Smooth muscle cell (in vitro differentiated cells): ENCODE measurements at regions not wholly inside any gene's neighbourhood (a gene's known extent, or its start where the extent isn't known, plus 50 kb on each side); places are given as distances from the start of the nearest gene placed in this dataset.

Experiments used
- DNase-seq: peaks from one replicate; lab custom pipeline; 2025; ENCODE audit not compliant: unreplicated experiment; lab: John Stamatoyannopoulos, UW
- H2AFZ ChIP-seq: fragments of 200-600 bp; sonication (generic); 2 replicates; pipeline ENCODE4 v1.6.0; 2016; ENCODE audit warnings: antibody characterized with exemption, low read depth, mild to moderate bottlenecking
- H3F3A ChIP-seq: fragments of 200-600 bp; sonication (generic); 2 replicates; pipeline ENCODE4 v1.6.0; 2017; ENCODE audit warnings: antibody characterized with exemption, low read depth
- H3K27ac ChIP-seq: fragments of 200-600 bp; sonication (generic); 2 replicates; pipeline ENCODE4 v1.5.1; 2016; ENCODE audit warnings: low read depth, mild to moderate bottlenecking
- H3K27me3 ChIP-seq: fragments of 200-600 bp; sonication (generic); 2 replicates; pipeline ENCODE4 v1.6.1; 2016; ENCODE audit warnings: low read depth, mild to moderate bottlenecking
- H3K36me3 ChIP-seq: fragments of 200-600 bp; sonication (generic); 2 replicates; pipeline ENCODE4 v1.5.1; 2016; ENCODE audit warnings: low read depth
- H3K4me1 ChIP-seq: fragments of 200-600 bp; sonication (generic); 2 replicates; pipeline ENCODE4 v1.5.1; 2016; ENCODE audit warnings: low read depth
- H3K4me2 ChIP-seq: fragments of 200-600 bp; sonication (generic); 2 replicates; pipeline ENCODE4 v1.6.0; 2016; ENCODE audit warnings: mild to moderate bottlenecking
- H3K4me3 ChIP-seq: fragments of 200-600 bp; sonication (generic); 2 replicates; pipeline ENCODE4 v1.5.1; 2016; ENCODE audit warnings: mild to moderate bottlenecking
- H3K79me2 ChIP-seq: fragments of 200-600 bp; sonication (generic); 2 replicates; pipeline ENCODE4 v1.6.0; 2016; ENCODE audit warnings: low read depth, mild to moderate bottlenecking
- H3K9ac ChIP-seq: fragments of 200-600 bp; sonication (generic); 2 replicates; pipeline ENCODE4 v1.6.0; 2016; ENCODE audit warnings: low read depth
- H3K9me3 ChIP-seq: fragments of 200-600 bp; sonication (generic); replicated peaks from 2 replicates; pipeline ENCODE4 v1.5.1; 2016; ENCODE audit warnings: low read depth
- H4K20me1 ChIP-seq: fragments of 200-600 bp; sonication (generic); 2 replicates; pipeline ENCODE4 v1.6.0; 2016; ENCODE audit warnings: low read depth
- CTCF ChIP-seq: fragments of 200-600 bp; sonication (generic); IDR thresholded peaks from 2 replicates; pipeline ENCODE4 v1.5.1; 2017; ENCODE audit warnings: borderline replicate concordance, mild to moderate bottlenecking, antibody characterized with exemption; ENCODE audit not compliant: insufficient read depth, poor library complexity, severe bottlenecking
- WGBS: methylation state at CpG from one replicate; pipeline ENCODE4 v1.1.7; 2016; ENCODE audit warnings: low lambda C conversion rate; 5-methylcytosine and 5-hydroxymethylcytosine counted together

- Histone ChIP-seq H3K36me3 (no peaks in the 10 kb centered on the region), H3K4me1 (no peaks in the 10 kb centered on the region), H3K4me2 (no peak overlapping the region), H3K27me3 (no peaks in the 10 kb centered on the region), H3F3A (no peaks in the 10 kb centered on the region), H3K9ac (no peak overlapping the region), H4K20me1 (no peaks in the 10 kb centered on the region), H2AFZ (no peak overlapping the region), H3K4me3 (no peak overlapping the region), H3K79me2 (no peaks in the 10 kb centered on the region), H3K27ac (no peak overlapping the region), H3K9me3 (no peaks in the 10 kb centered on the region)
- TF ChIP-seq CTCF, result no peak
- WGBS, result 25% methylated on average over 1 of the region's 1 CpG
- DNase-seq, result no peak
These were observed 253.9 kb downstream of the IL15 start for GRCh38 chr4:141890279-141890678.

GRCh38 chr4:141891260-141892120 lies 255.1 kb downstream of the IL15 start:
- Histone ChIP-seq H3F3A (no peaks in the 10 kb centered on the region), H3K9ac (no peak overlapping the region), H2AFZ (no peak overlapping the region), H3K36me3 (no peaks in the 10 kb centered on the region), H3K4me1 (no peaks in the 10 kb centered on the region), H3K79me2 (no peaks in the 10 kb centered on the region), H3K27me3 (no peaks in the 10 kb centered on the region), H3K4me3 (no peak overlapping the region), H3K27ac (no peak overlapping the region), H4K20me1 (no peaks in the 10 kb centered on the region), H3K4me2 (no peak overlapping the region), H3K9me3 (no peaks in the 10 kb centered on the region)
- no peak for TF ChIP-seq CTCF
- 82% methylated on average over 7 of the region's 7 CpGs for WGBS
- no peak for DNase-seq

GRCh38 chr4:141896687-141897086 lies 260.3 kb downstream of the IL15 start:
- no peak overlapping the region for H3K27ac ChIP-seq
- WGBS, result 95% methylated on average over 3 of the region's 3 CpGs
- no peaks in the 10 kb centered on the region for H3K79me2 ChIP-seq
- H3K4me1 ChIP-seq, result no peaks in the 10 kb centered on the region
- H3K36me3 ChIP-seq, result no peaks in the 10 kb centered on the region
- TF ChIP-seq CTCF, result no peak
- no peak overlapping the region for H3K4me3 ChIP-seq
- no peak overlapping the region for H3K9ac ChIP-seq
- no peaks in the 10 kb centered on the region for H3K27me3 ChIP-seq
- H3K9me3 ChIP-seq, result no peaks in the 10 kb centered on the region
- no peak overlapping the region for H3K4me2 ChIP-seq
- no peak for DNase-seq
- H4K20me1 ChIP-seq, result no peaks in the 10 kb centered on the region
- no peak overlapping the region for H2AFZ ChIP-seq
- no peaks in the 10 kb centered on the region for H3F3A ChIP-seq

- no peak overlapping the region for H3K4me2 ChIP-seq
- no peak for TF ChIP-seq CTCF
- 83% methylated on average over 2 of the region's 2 CpGs for WGBS
These were observed 262.0 kb downstream of the IL15 start for GRCh38 chr4:141898346-141898745.

More at GRCh38 chr4:141898346-141898745, 262.0 kb downstream of the IL15 start:
- Histone ChIP-seq H3K9ac (no peak overlapping the region), H3K79me2 (no peaks in the 10 kb centered on the region), H3K4me3 (no peak overlapping the region), H4K20me1 (no peaks in the 10 kb centered on the region), H3F3A (no peaks in the 10 kb centered on the region), H2AFZ (peak overlapping the region; percentile 25), H3K4me1 (no peaks in the 10 kb centered on the region), H3K27me3 (no peaks in the 10 kb centered on the region), H3K9me3 (no peaks in the 10 kb centered on the region), H3K36me3 (no peaks in the 10 kb centered on the region), H3K27ac (no peak overlapping the region)
- no peak for DNase-seq
